Activated naive CD4-positive, alpha-beta T cell (primary cell): ENCODE measurements at regions not wholly inside any gene's neighbourhood (a gene's known extent, or its start where the extent isn't known, plus 50 kb on each side); places are given as distances from the start of the nearest gene placed in this dataset.
A peak's percentile ranks its signal among the peaks of the same experiment; 100 is the strongest.
"Not testable (repeated sequence)": the region's sequence is repeated elsewhere in the genome, so short reads cannot be mapped to it uniquely, and the experiment has no call there.

Source experiments
- DNase-seq, 4 experiments: peaks; one replicate each; lab custom pipeline; 2025; lab: John Stamatoyannopoulos, UW

DNA sequence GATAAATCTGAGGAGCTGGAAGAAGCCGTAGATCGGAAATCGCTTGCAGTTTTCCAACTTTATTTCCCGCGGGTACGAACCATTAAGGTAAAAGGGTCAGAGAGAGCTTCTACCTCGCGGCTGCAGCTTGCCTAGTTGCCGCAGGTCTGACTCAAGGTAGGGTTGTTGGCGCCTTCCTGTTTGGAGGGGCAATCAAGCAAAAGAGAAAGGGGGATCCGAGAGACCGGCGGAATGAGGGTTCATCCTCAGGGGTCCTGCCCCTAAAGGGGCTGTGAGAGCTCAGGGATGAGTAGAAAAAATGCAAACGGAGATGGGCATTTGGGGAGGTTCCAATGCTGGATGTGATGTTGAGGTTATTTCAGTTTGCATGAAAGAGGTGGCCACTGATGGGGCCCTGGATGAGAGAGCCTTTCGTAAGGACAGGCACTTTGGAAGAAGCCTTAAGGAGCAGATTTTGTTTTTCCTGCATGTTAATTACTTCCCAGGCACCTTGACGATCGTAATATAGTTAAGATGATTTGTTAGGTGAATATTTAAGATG is 265.4 kb downstream of the CGGBP1 start:
- no peak for DNase-seq

DNA sequence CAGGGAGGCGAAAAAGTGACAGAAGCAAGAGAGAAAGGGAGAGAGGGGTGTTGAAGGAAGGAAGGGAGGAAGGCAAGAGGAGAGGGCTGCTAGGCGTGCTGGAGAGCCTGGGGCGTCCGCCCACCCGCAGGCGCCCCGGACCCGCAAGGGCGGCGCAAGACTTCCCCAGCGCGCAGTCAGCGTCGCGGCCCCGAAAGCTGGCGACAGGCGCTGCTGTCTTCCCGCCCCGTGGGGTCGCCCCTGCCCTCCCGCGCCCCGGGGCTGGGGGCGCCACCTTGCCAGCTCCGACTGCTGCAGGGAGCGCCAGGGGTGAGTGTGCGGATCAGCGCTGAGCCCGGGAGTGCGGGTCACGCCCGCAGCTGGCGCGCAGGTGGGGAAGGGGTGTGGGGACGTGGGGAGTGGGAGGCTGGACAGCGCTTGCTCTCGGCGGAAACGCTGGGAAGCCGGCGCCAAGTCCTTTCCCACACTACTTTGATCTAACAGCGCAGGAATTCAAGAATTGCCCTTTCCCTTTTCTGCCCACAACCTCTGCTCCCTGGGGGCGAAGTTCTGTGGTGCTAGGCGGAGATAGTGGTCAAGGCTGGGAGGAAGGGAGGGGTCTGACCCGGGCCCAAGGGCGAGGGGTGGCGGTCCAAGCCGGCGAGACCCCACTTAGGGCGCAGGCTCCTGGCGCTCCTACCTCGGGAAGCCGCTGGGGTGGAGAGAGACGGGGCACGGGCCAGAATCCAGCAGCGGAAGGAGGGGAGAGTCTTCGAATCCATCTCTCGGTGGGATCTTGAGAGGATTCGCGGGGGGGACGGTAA is 266.1 kb downstream of the CGGBP1 start, which contains the start of gene HTR1F:
TSS of gene HTR1F (plus strand) at position 173 of the 803 bp plus-strand sequence.
- no peak for DNase-seq

GRCh38 chr3:87792198-87792533 is 266.6 kb downstream of the CGGBP1 start:
- no peak for DNase-seq

GRCh38 chr3:87791248-87792027 is 267.4 kb downstream of the CGGBP1 start:
- no peak for DNase-seq

DNA sequence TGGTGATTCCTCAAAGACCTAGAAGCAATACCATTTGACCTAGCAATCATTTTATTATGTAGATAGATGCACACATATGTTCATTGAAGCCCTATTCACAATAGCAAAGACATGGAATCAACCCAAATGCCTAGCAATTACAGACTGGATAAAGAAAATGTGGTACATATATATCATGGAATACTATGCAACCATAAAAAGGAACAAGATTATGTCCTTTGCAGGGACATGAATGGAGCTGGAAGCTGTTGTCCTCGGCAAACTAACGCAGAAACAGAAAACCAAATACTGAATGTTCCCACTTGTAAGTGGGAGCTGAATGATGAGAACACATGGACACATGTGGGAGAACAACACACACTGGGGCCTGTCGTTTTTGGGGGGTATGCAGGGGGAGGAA is 269.8 kb downstream of the CGGBP1 start:
- not testable (repeated sequence) for DNase-seq

GRCh38 chr3:87788516-87788915 is 270.3 kb downstream of the CGGBP1 start:
- DNase-seq = no peak

GRCh38 chr3:87780811-87781210 is 278.0 kb downstream of the CGGBP1 start:
- DNase-seq = no peak

- DNase-seq = no peak
Measured at GRCh38 chr3:87778876-87779275, 279.9 kb downstream of the CGGBP1 start.

- DNase-seq = peak in 1 of 4 experiments; percentile 0
Measured at GRCh38 chr3:87771337-87772192, 287.2 kb downstream of the CGGBP1 start.

DNA sequence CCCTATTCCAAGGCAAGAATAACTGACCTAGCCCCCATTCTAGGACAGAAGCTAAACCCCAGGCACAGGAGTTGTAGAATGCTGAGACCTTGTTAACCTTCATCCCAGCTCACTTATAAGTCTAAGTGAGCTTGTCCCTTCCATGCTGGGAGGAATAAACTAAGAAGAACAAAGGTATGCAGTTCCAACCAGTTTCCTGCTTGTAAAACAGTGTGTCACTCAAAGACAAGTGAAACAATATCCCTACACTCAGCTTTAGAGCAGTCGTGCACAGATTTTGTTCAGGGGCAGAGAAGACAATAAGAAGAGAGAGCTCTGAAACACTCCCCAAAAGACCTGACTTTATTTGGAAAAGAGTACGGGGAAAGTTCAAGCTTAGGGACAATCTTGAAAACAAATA is 292.1 kb downstream of the CGGBP1 start:
- no peak for DNase-seq

- no peak for DNase-seq
Measured at GRCh38 chr3:87765256-87765655, 293.5 kb downstream of the CGGBP1 start.

GRCh38 chr3:87761795-87762194 is 297.0 kb downstream of the CGGBP1 start:
- DNase-seq = no peak

- no peak for DNase-seq
Measured at GRCh38 chr3:87761341-87761740, 297.5 kb downstream of the CGGBP1 start.

GRCh38 chr3:87756616-87757015 is 302.2 kb downstream of the CGGBP1 start:
- no peak for DNase-seq

GRCh38 chr3:87755852-87756251 is 303.0 kb downstream of the CGGBP1 start:
- DNase-seq = no peak

GRCh38 chr3:87742250-87742649 is 316.6 kb downstream of the CGGBP1 start:
- DNase-seq = no peak

DNA sequence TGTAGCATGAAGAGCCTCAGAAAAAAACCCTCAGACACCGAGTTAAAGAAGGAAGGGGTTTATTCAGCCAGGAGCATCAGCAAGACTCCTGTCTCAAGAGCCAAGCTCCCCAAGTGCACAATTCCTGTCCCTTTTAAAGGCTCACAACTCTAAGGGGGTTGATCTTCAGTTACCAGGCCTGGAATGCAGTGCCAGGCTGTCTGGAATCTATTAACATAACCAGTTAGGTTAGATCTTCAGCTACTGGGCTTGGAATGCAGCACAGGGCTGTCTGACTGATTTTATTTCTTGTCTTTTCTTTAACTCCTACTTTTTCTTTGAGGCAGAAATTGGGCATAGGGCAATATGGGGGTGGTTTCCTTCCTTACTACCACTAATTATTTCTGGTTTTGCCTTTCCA is 317.9 kb downstream of the CGGBP1 start:
- DNase-seq = not testable (repeated sequence)

DNA sequence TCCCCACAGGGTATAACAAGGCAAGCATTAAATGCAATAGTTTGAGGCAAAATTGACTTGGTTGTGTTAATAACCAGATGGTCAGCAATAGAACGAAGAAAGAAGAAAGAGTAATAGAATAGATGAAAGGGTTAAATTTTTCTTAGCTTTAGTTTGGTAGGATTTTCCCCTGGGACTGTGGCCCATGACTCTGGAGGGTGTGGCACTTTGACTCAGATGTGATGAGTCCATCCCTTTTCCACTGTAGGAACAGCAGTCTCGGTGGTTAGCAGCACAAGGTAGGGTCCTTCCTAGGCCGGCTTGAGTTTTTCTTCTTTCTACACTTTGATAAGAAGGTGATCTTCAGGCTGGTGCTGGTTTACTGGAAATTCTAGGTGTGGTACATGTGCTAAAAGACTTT is 321.0 kb downstream of the CGGBP1 start:
- DNase-seq = not testable (repeated sequence)

DNA sequence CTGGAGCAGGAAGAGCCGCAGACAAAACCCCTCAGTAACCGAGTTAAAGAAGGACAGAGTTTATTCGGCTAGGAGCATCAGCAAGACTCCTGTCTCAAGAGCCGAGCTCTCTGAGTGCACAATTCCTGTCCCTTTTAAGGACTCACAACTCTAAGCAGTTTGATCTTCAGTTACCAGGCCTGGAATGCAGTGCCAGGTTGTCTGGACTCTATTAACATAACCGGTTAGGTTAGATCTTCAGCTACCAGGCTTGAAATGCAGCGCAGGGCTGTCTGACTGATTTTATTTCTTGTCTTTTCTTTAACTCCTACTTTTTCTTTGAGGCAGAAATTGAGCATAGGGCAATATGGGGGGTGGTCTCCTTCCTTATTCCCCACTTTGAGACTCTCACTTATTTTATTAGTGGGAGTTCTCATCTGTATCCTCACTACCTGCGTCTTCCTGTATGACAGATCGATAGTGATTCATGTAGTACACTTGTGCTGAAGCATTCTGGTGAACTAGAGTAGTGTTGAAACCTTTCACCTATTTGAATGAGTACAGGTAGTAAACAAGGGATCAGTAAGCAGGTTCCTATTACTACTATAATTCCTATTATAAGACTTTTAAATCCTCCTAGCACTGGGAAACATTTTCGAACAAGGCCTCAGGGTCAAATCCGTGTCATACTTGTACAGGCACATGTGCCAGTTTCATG is 325.0 kb downstream of the CGGBP1 start:
- DNase-seq = no peak

DNA sequence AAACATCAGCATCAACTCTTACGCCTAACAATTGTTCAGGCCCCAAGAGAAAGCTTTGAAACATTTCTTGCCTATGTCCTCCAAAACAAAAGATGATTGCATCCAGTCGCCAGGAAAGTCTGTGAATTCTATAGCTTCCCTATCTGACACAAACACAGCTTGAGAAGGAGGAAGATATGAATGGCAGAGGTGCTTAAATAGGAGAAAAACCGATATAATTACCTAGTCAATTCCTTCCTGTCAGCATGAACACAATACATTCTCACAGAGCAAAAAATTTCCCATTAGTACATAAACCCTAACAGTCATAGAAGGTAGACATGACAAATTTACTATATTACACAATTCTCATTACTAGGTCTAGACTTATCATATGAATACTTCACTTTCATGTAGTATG is 326.5 kb downstream of the CGGBP1 start:
- DNase-seq = no peak

DNA sequence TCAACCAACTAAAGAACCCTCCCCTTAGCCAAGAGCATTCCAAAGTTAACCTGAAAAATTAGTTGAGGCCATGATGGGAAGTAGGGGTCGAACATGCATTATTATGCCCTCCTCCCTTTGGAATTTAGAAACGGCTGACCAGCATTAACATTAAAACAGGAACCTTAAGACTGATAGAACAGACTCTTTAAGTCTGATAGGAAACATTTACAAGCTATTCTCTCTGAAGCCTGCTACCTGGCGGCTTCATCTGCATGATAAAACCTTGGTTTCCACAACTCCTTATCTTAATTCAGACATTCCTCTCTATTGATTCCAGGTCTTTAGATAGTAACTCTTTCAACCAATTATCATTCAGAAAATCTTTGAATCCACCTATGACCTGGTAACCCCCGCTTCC is 331.0 kb downstream of the CGGBP1 start:
- DNase-seq = no peak
